HG03103 (cell line): ENCODE measurements at regions not wholly inside any gene's neighbourhood (a gene's known extent, or its start where the extent isn't known, plus 50 kb on each side); places are given as distances from the start of the nearest gene placed in this dataset.
"Not testable (repeated sequence)": the region's sequence is repeated elsewhere in the genome, so short reads cannot be mapped to it uniquely, and the experiment has no call there.

Experiments
- ATAC-seq: cut with Tn5 transposase; IDR thresholded peaks from one replicate; pipeline ENCODE4 v1.9.1; 2021; ENCODE audit warnings: low read depth; ENCODE audit not compliant: unreplicated experiment

DNA sequence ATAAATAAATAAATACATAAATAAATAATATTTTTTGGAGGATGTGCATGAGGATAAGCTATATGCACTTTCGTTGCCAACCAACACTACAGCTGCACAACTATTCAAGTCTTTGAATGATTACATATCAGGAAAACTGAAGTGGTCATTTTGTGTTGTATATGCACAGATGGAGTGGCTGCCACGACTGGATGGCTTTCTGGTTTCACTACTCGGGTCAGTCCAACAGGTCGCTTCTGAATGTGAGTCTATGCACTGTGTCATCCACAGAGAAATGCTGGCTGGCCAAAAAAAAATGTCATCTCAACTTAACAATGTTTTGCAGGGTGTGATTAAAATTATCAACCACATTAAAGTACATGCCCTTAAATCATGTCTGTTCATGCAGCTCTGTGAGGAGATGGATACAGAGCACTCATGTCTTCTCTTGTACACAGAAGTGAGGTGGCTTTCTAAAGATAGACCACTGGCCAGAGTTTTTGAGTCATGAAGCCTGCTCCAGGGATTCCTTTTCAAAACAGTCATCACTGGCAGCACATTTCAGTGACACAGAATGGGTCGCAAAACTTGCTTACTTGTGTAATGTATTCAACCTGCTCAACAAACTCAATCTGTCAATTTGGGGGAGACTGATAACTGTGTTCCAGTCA is 589.8 kb upstream of the CYLC2 start:
- no peak for ATAC-seq

DNA sequence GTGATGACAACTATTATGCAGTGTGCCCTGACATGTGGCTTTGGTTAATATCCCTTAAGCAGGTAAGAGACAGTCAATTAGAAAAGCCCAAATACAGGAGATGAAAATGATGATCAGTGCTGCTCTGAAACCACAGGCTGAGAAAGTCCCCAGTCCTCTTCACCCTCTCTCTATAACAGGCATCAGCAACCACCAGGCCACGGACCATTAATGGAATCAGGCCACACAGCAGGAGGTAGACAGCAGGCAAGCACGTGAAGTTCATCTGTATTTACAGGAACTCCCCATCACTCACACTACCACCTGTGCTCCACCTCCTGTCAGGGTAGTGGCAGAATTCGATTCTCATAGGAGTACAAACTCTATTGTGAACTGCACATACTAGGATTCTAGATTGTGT is 591.6 kb upstream of the CYLC2 start:
- no peak for ATAC-seq

DNA sequence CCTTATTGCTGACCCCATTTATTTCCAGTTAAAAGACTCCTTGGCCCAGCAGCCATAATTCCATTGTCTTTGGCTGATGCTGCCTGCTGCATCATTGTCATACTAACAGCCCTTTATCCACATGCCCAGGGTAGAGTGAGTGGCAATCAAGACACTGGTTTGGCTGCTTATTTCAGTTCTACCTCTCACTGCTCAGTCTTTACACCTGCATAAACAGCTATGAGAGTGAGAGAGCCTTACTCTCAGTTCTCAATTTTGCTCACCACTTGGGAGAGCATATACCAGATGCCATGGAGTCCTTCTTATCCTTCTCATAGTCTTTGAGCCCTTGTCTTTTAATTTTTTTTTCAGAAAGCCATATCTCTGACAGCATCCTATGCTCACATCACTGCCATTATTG is 596.9 kb upstream of the CYLC2 start:
- no peak for ATAC-seq

DNA sequence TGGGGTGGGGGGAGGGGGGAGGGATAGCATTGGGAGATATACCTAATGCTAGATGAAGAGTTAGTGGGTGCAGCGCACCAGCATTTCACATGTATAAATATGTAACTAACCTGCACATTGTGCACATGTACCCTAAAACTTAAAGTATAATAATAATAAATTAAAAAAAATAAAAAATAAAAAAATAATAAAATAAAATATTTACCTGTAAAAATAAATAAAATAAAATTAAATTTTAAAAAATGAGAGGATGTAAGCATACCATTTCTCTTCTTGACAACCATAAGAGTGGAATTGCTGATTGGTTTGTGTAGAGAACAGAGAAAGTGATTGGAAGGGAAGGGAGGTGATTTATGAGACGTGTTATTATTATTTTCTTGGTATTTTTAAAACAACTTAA is 609.5 kb upstream of the CYLC2 start:
- not testable (repeated sequence) for ATAC-seq

- no peak for ATAC-seq
Measured at GRCh38 chr9:102362470-102363132, 624.2 kb upstream of the GRIN3A start.

GRCh38 chr9:102360846-102361245 is 622.4 kb upstream of the GRIN3A start:
- no peak for ATAC-seq

DNA sequence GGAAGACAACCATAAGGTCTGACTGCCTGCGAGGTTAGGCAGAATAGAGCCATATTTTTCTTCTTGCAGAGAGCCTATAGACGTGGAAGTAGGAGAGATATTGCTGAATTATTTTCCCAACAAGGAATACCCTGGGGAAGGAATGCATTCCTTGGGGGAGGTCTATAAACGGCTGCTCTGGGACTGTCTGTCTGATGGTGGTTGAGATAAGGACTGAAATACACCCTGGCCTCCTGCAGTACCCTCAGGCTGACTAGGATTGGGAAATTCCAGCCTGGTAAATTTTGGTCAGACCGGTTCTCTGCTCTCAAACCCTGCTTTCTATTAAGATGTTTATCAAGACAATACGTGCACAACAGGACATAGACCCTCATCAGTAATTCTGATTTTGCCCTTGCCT is 617.5 kb upstream of the GRIN3A start:
- no peak for ATAC-seq

- no peak for ATAC-seq
Measured at GRCh38 chr9:102354041-102354440, 615.6 kb upstream of the GRIN3A start.

DNA sequence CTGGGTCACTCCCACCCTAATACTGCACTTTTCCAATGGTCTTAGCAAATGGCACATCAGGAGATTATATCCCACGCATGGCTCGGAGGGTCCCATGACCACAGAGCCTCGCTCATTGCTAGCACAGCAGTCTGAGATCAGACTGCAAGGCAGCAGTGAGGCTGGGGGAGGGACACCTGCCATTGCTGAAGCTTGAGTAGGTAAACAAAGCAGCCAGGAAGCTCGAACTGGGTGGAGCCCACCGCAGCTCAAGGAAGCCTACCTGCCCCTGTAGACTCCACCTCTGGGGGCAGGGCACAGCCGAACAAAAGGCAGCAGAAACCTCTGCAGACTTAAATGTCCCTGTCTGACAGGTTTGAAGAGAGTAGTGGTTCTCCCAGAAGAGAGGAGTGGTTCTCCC is 599.0 kb upstream of the GRIN3A start:
- not testable (repeated sequence) for ATAC-seq

GRCh38 chr9:102309379-102309778 is 570.9 kb upstream of the GRIN3A start:
- no peak for ATAC-seq

- ATAC-seq, result no peak
Measured at GRCh38 chr9:102295188-102295587, 556.7 kb upstream of the GRIN3A start.

DNA sequence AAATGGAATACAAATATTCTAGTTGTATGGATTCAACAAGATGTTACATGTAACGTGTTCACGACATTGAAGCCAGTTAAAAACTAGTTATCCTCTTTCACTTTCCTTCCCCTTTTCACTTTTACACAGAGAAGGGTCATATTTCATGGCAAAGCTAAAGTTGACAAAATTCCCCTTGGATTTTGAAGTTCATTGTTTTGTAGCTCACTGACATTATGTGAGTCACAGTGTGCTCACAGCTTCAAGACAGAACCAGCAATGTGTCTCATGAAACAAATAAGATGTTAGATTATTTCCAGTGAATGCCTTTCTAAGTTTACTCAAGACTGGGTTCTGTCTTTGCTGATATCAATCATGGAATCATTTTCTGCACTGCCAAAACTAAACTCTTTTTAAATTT is 535.5 kb upstream of the GRIN3A start:
- ATAC-seq, result no peak

GRCh38 chr9:102253099-102253498 is 514.7 kb upstream of the GRIN3A start:
- no peak for ATAC-seq

- no peak for ATAC-seq
Measured at GRCh38 chr9:102244916-102245315, 506.5 kb upstream of the GRIN3A start.

DNA sequence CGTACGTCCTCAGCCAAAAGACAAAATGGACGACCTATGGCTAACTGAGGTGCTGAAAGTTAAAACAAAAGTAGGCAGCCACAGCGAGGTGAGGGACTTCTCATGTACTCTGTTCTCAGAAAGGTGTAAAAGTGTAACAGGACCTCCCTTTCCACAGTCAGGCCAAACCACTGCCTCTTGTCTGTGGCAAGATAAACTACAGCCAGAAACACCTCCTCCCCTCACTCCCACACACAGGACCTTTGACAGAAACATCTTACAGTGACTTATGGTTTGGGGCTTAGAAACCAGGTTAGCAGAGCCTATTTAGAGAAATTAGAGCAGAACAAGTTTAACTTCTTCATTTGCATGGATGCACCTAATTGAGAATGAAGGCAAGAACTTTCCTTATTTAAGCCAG is 499.1 kb upstream of the GRIN3A start:
- no peak for ATAC-seq

- no peak for ATAC-seq
Measured at GRCh38 chr9:102237094-102237493, 498.6 kb upstream of the GRIN3A start.

- not testable (repeated sequence) for ATAC-seq
Measured at GRCh38 chr9:102227416-102227815, 489.0 kb upstream of the GRIN3A start.

DNA sequence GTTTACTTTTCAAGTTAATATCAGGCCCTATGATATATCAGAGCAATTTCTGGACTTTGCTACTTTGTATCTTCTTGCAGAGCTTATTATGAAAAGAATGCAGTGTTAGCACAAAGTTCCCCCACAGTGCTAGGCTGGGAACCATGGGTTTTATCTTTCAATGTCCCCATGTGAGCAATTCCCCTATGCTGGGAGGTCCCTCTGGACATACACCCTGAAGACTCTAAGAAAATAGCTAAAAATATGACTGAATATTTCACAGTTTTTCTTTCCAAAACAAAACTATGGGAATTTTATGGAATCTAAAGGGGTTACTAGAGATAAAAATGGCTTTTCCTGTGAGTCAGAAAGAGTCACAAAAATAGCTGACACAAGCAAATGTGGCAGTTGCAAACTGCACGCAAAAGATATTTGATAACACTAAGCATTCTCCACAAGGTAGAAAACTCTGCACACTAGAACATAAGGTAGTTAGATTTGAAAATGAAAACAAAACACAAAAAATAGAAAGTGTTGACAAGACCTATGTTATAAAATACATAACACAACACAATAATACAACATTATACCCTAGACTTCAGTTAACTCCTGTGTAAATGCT is 487.5 kb upstream of the GRIN3A start:
- no peak for ATAC-seq

GRCh38 chr9:102223320-102224136 is 485.1 kb upstream of the GRIN3A start:
- not testable (repeated sequence) for ATAC-seq

DNA sequence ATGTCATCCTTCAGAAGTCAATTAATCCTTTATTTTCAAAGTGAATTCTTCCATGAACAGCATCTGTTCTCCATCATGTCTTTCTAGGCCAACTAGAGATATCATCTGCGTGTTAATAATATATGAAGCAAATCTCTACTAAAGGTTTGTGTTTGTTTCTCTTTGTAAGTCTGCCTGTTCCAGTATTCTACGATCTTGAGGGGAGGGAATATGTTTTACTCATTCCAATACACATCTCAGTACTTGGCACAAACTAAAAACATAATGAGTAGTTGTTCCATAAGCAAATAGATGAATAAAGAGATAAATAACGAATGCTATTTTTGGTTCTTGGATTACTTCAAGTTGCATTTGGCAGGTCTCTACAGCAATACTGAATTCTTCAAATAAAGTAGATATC is 470.7 kb upstream of the GRIN3A start:
- ATAC-seq, result no peak

DNA sequence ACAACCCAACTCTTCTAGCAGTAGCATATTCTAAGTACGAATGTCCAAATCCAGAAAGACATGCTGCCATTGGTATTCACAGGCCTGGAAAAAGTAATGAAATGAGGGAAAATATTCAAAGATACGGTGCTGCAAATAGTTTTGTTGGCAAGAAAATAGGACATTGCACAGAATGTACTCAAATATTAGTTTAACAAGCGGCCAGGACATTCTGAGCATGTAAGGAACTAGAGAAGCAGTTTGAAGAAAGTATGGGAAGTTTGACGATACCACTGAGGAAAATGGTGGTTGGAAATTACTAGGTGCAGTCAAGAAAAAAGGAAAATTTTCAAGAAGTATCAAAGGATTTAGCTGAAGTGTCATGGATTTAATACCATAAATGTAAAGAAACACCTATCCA is 468.0 kb upstream of the GRIN3A start:
- ATAC-seq, result no peak
